ENCODE measurements at regions not wholly inside any gene's neighbourhood (a gene's known extent, or its start where the extent isn't known, plus 50 kb on each side); places are given as distances from the start of the nearest gene placed in this dataset.

GRCh38 chr1:37159102-37159501, 124.8 kb upstream of the GRIK3 start:
- TF ChIP-seq CTCF (IDR thresholded peaks at IDR 0.05; ENCODE audit: insufficient read depth, low read length) (no peak), POLR2AphosphoS5 (IDR thresholded peaks at IDR 0.05; ENCODE audit: low read depth) (no peak)
- TF ChIP-seq, protein P1, sequence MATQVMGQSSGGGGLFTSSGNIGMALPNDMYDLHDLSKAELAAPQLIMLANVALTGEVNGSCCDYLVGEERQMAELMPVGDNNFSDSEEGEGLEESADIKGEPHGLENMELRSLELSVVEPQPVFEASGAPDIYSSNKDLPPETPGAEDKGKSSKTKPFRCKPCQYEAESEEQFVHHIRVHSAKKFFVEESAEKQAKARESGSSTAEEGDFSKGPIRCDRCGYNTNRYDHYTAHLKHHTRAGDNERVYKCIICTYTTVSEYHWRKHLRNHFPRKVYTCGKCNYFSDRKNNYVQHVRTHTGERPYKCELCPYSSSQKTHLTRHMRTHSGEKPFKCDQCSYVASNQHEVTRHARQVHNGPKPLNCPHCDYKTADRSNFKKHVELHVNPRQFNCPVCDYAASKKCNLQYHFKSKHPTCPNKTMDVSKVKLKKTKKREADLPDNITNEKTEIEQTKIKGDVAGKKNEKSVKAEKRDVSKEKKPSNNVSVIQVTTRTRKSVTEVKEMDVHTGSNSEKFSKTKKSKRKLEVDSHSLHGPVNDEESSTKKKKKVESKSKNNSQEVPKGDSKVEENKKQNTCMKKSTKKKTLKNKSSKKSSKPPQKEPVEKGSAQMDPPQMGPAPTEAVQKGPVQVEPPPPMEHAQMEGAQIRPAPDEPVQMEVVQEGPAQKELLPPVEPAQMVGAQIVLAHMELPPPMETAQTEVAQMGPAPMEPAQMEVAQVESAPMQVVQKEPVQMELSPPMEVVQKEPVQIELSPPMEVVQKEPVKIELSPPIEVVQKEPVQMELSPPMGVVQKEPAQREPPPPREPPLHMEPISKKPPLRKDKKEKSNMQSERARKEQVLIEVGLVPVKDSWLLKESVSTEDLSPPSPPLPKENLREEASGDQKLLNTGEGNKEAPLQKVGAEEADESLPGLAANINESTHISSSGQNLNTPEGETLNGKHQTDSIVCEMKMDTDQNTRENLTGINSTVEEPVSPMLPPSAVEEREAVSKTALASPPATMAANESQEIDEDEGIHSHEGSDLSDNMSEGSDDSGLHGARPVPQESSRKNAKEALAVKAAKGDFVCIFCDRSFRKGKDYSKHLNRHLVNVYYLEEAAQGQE (IDR thresholded peaks at IDR 0.05; ENCODE audit: insufficient replicate concordance, low read depth) = no peak
